ENCODE measurements at regions not wholly inside any gene's neighbourhood (a gene's known extent, or its start where the extent isn't known, plus 50 kb on each side); places are given as distances from the start of the nearest gene placed in this dataset.

GRCh38 chr2:225916692-225917091, 517.2 kb downstream of the NYAP2 start:
- TF ChIP-seq CTCF (IDR thresholded peaks at IDR 0.05; ENCODE audit: extremely low read depth, insufficient read depth, missing control alignments), result no peak
- no peak for DNase-seq (ENCODE audit: low spot score)
- in situ Hi-C loops (cut with MboI; ENCODE audit: low pct_unique_long_range_greater_than_20kb, low sequenced_read_pairs, unreplicated experiment), result no loop called here

- TF ChIP-seq CTCF (IDR thresholded peaks at IDR 0.05; ENCODE audit: extremely low read depth, insufficient read depth, missing control alignments), result no peak
- in situ Hi-C loops (cut with MboI; ENCODE audit: low pct_unique_long_range_greater_than_20kb, low sequenced_read_pairs, unreplicated experiment), result no loop called here
- no peak for DNase-seq (ENCODE audit: low spot score)
Measured at GRCh38 chr2:225911019-225911418, 511.5 kb downstream of the NYAP2 start.

GRCh38 chr2:225895126-225895525, 495.6 kb downstream of the NYAP2 start:
- no peak for TF ChIP-seq CTCF (IDR thresholded peaks at IDR 0.05; ENCODE audit: extremely low read depth, insufficient read depth, missing control alignments)
- in situ Hi-C loops (cut with MboI; ENCODE audit: low pct_unique_long_range_greater_than_20kb, low sequenced_read_pairs, unreplicated experiment), result loop anchor here (25.0 kb wide), 1 partner anchor 917 kb away; no protein-coding TSS in a partner anchor

GRCh38 chr2:225894236-225894980, 494.9 kb downstream of the NYAP2 start:
- no peak for TF ChIP-seq CTCF (IDR thresholded peaks at IDR 0.05; ENCODE audit: extremely low read depth, insufficient read depth, missing control alignments)
- DNase-seq (ENCODE audit: low spot score), result no peak
- in situ Hi-C loops (cut with MboI; ENCODE audit: low pct_unique_long_range_greater_than_20kb, low sequenced_read_pairs, unreplicated experiment), result loop anchor here (25.0 kb wide), 1 partner anchor 918 kb away; no protein-coding TSS in a partner anchor

More at GRCh38 chr2:225895126-225895525, 495.6 kb downstream of the NYAP2 start:
- DNase-seq (ENCODE audit: low spot score), result no peak

GRCh38 chr2:225893151-225893550, 493.6 kb downstream of the NYAP2 start:
- DNase-seq (ENCODE audit: low spot score), result no peak
- in situ Hi-C loops (cut with MboI; ENCODE audit: low pct_unique_long_range_greater_than_20kb, low sequenced_read_pairs, unreplicated experiment), result loop anchor here (25.0 kb wide), 1 partner anchor 919 kb away; no protein-coding TSS in a partner anchor
- no peak for TF ChIP-seq CTCF (IDR thresholded peaks at IDR 0.05; ENCODE audit: extremely low read depth, insufficient read depth, missing control alignments)

- TF ChIP-seq CTCF (IDR thresholded peaks at IDR 0.05; ENCODE audit: extremely low read depth, insufficient read depth, missing control alignments), result no peak
- in situ Hi-C loops (cut with MboI; ENCODE audit: low pct_unique_long_range_greater_than_20kb, low sequenced_read_pairs, unreplicated experiment), result loop anchor here (25.0 kb wide), 1 partner anchor 921 kb away; no protein-coding TSS in a partner anchor
- no peak for DNase-seq (ENCODE audit: low spot score)
Measured at GRCh38 chr2:225891771-225892170, 492.3 kb downstream of the NYAP2 start.
